Panc1 (cell line): ENCODE measurements at regions not wholly inside any gene's neighbourhood (a gene's known extent, or its start where the extent isn't known, plus 50 kb on each side); places are given as distances from the start of the nearest gene placed in this dataset.

Experiments
- ATAC-seq: fragments of 200-7000 bp; cut with Tn5 transposase; 2 replicates; pipeline ENCODE4 v1.9.1; 2020; ENCODE audit warnings: mild to moderate bottlenecking, moderate library complexity
- BruUV-seq: library from RNA; stranded (reverse); fragments of 400-500 nt; replicated peaks from 2 replicates; lab custom pipeline; 2021; lab: Mats Ljungman, UMichigan
- CTCF ChIA-PET: fragments of 300-600 bp; sonication (Branson Sonifier 250); formaldehyde crosslinking; loops from one replicate; lab custom pipeline; 2022; ENCODE audit warnings: antibody characterized with exemption; lab: Charles Lee
- POLR2A ChIA-PET: fragments of 300-600 bp; sonication (Branson Sonifier 250); formaldehyde crosslinking; loops from one replicate; lab custom pipeline; 2022; ENCODE audit warnings: antibody characterized with exemption; lab: Charles Lee
- DNase-seq: peaks from one replicate; pipeline ENCODE4 v3.0.0-alpha.2; 2010; ENCODE audit warnings: low read depth, low spot score
- H3K27ac ChIP-seq: 2 replicates; pipeline ENCODE4 v1.5.1; 2011; ENCODE audit warnings: mild to moderate bottlenecking, low read length, inconsistent platforms
- H3K27me3 ChIP-seq: fragments of 200-500 bp; sonication (Bioruptor generic); 2 replicates; pipeline ENCODE4 v1.6.0; 2014; ENCODE audit warnings: low read length, inconsistent platforms; ENCODE audit not compliant: control insufficient read depth, insufficient read depth
- H3K36me3 ChIP-seq: fragments of 200-500 bp; sonication (Bioruptor generic); 2 replicates; pipeline ENCODE4 v1.5.1; 2014; ENCODE audit warnings: inconsistent platforms, mild to moderate bottlenecking, low read length, moderate library complexity; ENCODE audit not compliant: control insufficient read depth, insufficient read depth
- H3K4me1 ChIP-seq: 2 replicates; pipeline ENCODE4 v1.5.1; 2011; ENCODE audit warnings: inconsistent platforms, mild to moderate bottlenecking, low read length, moderate library complexity; ENCODE audit not compliant: control insufficient read depth, insufficient read depth
- H3K4me3 ChIP-seq, 2 experiments: 2 replicates each; pipeline ENCODE4 v1.5.1; 2011 to 2012; ENCODE audit warnings: low read depth in 2 of 2, low read length in 2 of 2, mild to moderate bottlenecking in 2 of 2, inconsistent platforms in 1 of 2, moderate library complexity in 1 of 2
- H3K9me3 ChIP-seq: fragments of 200-500 bp; sonication (Bioruptor generic); 2 replicates; pipeline ENCODE4 v1.5.1; 2014; ENCODE audit warnings: low read depth, mild to moderate bottlenecking, inconsistent platforms, low read length, moderate library complexity; ENCODE audit not compliant: control insufficient read depth, insufficient read depth
- CTCF ChIP-seq: fragments of 450-650 bp; IDR thresholded peaks from 2 replicates; pipeline ENCODE4 v1.5.1; 2017; ENCODE audit warnings: mild to moderate bottlenecking
- POLR2AphosphoS5 ChIP-seq: IDR thresholded peaks from 2 replicates; pipeline ENCODE4 v1.6.1; 2012; ENCODE audit warnings: mild to moderate bottlenecking, low read depth, low read length, moderate library complexity
- REST ChIP-seq, 2 experiments: IDR thresholded peaks; 2 replicates each; pipeline ENCODE4 v1.6.1; 2011 to 2012; ENCODE audit warnings: low read depth in 2 of 2, control low read depth in 1 of 2, low read length in 1 of 2, mild to moderate bottlenecking in 1 of 2, moderate library complexity in 1 of 2; ENCODE audit not compliant: insufficient read depth in 1 of 2
- SIN3A ChIP-seq: IDR thresholded peaks from 2 replicates; pipeline ENCODE4 v1.6.1; 2012; ENCODE audit warnings: low read depth, mild to moderate bottlenecking, low read length, moderate library complexity, borderline replicate concordance; ENCODE audit not compliant: insufficient read depth
- TCF7L2 ChIP-seq: IDR thresholded peaks from 2 replicates; pipeline ENCODE4 v1.6.1; 2011; ENCODE audit warnings: mild to moderate bottlenecking, low read depth, low read length, inconsistent platforms
- in situ Hi-C: cut with HindIII; loops from 2 replicates; pipeline ENCODE4 v1.10.0; 2016; ENCODE audit warnings: low sequenced_read_pairs, low pct_unique_long_range_greater_than_20kb
- intact Hi-C: fragments of 100-400 bp; cut with micrococcal nuclease; formaldehyde crosslinking; loops from one replicate; pipeline ENCODE4 v1.10.0; 2022; ENCODE audit not compliant: unreplicated experiment

GRCh38 chr7:106487892-106488291, 173.1 kb downstream of the CCDC71L start:
- peaks cover 2% of the 10 kb centered on the region; the same call in 1 of the 2 replicates for H3K27me3 ChIP-seq
- POLR2A ChIA-PET: no interaction called here
- no peak for ATAC-seq
- H3K4me3 ChIP-seq: no peak overlapping the region
- CTCF ChIA-PET: no interaction called here
- H3K36me3 ChIP-seq: no peaks in the 10 kb centered on the region
- no peak for DNase-seq
- in situ Hi-C loops: no loop called here
- no peak overlapping the region for H3K27ac ChIP-seq
- TF ChIP-seq CTCF: no peak
- TF ChIP-seq REST (IDR thresholded peaks at IDR 0.05; ENCODE audit: insufficient read depth in 1 of 2, low read depth in 2 of 2, low read length in 1 of 2): no peak
- H3K9me3 ChIP-seq: no peaks in the 10 kb centered on the region
- BruUV-seq: no TSS peak
- no peaks in the 10 kb centered on the region for H3K4me1 ChIP-seq
- intact Hi-C loops: no loop called here

GRCh38 chr7:106486331-106486730, 174.6 kb downstream of the CCDC71L start:
- no peaks in the 10 kb centered on the region for H3K9me3 ChIP-seq
- no TSS peak for BruUV-seq
- peaks cover 2% of the 10 kb centered on the region; the same call in 1 of the 2 replicates for H3K27me3 ChIP-seq
- DNase-seq (no peak), ATAC-seq (no peak)
- H3K36me3 ChIP-seq: no peaks in the 10 kb centered on the region
- ChIA-PET CTCF (no interaction called here), POLR2A (no interaction called here)
- no peak overlapping the region for H3K27ac ChIP-seq
- intact Hi-C loops (no loop called here), in situ Hi-C loops (no loop called here)
- no peaks in the 10 kb centered on the region for H3K4me1 ChIP-seq
- H3K4me3 ChIP-seq: no peak overlapping the region
- no peak for TF ChIP-seq REST (IDR thresholded peaks at IDR 0.05; ENCODE audit: insufficient read depth in 1 of 2, low read depth in 2 of 2, low read length in 1 of 2)
- no peak for TF ChIP-seq SIN3A
- no peak for TF ChIP-seq CTCF
- no peak for TF ChIP-seq POLR2AphosphoS5
- TF ChIP-seq TCF7L2: no peak
